Neural cell (in vitro differentiated cells): ENCODE measurements at regions not wholly inside any gene's neighbourhood (a gene's known extent, or its start where the extent isn't known, plus 50 kb on each side); places are given as distances from the start of the nearest gene placed in this dataset.

Experiments used
- H2AFZ ChIP-seq: fragments of 200-600, 300-800 bp; sonication (generic), shearing (Covaris generic); 2 replicates; pipeline ENCODE4 v1.6.0; 2014; ENCODE audit warnings: low read depth, mild to moderate bottlenecking, antibody characterized with exemption, low read length, moderate library complexity
- H3F3A ChIP-seq: fragments of 200-600 bp; shearing (Covaris generic); 2 replicates; pipeline ENCODE4 v1.6.1; 2016; ENCODE audit warnings: mild to moderate bottlenecking, moderate library complexity, mixed read lengths, antibody characterized with exemption, low read length; ENCODE audit not compliant: insufficient read depth, poor library complexity, severe bottlenecking
- H3K27ac ChIP-seq: fragments of 200-600, 300-800 bp; sonication (generic), shearing (Covaris generic); 2 replicates; pipeline ENCODE4 v1.5.1; 2014; ENCODE audit warnings: mild to moderate bottlenecking, low read length, moderate library complexity
- H3K27me3 ChIP-seq: fragments of 300-800, 200-600 bp; sonication (generic), shearing (Covaris generic); 2 replicates; pipeline ENCODE4 v1.6.0; 2014; ENCODE audit warnings: mild to moderate bottlenecking, low read depth, low read length, moderate library complexity; ENCODE audit not compliant: insufficient read depth
- H3K36me3 ChIP-seq: fragments of 300-800, 200-600 bp; sonication (generic), shearing (Covaris generic); 2 replicates; pipeline ENCODE4 v1.5.1; 2014; ENCODE audit warnings: mild to moderate bottlenecking, antibody characterized with exemption, low read length, moderate library complexity; ENCODE audit not compliant: insufficient read depth
- H3K4me2 ChIP-seq: fragments of 300-800, 200-600 bp; sonication (generic), shearing (Covaris generic); 2 replicates; pipeline ENCODE4 v1.6.0; 2014; ENCODE audit warnings: mild to moderate bottlenecking, low read length
- H3K4me3 ChIP-seq: fragments of 300-800, 200-600 bp; sonication (generic), shearing (Covaris generic); 2 replicates; pipeline ENCODE4 v1.5.1; 2014; ENCODE audit warnings: mild to moderate bottlenecking, low read length, moderate library complexity
- H3K79me2 ChIP-seq: fragments of 200-600 bp; shearing (Covaris generic); replicated peaks from 2 replicates; pipeline ENCODE4 v1.6.0; 2014; ENCODE audit warnings: mild to moderate bottlenecking, low read length, moderate library complexity; ENCODE audit not compliant: insufficient read depth
- H3K9ac ChIP-seq: fragments of 300-800, 200-600 bp; sonication (generic), shearing (Covaris generic); 2 replicates; pipeline ENCODE4 v1.6.1; 2016; ENCODE audit warnings: mild to moderate bottlenecking, low read length, mixed read lengths
- H3K9me2 ChIP-seq: fragments of 200-600 bp; shearing (Covaris generic); 2 replicates; pipeline ENCODE4 v1.6.1; 2016; ENCODE audit warnings: mild to moderate bottlenecking, low read length, mixed read lengths; ENCODE audit not compliant: insufficient read depth
- H3K9me3 ChIP-seq: fragments of 200-600, 300-800 bp; sonication (generic), shearing (Covaris generic); 2 replicates; pipeline ENCODE4 v1.6.1; 2016; ENCODE audit warnings: mild to moderate bottlenecking, mixed run types, low read length, moderate library complexity, mixed read lengths
- H4K20me1 ChIP-seq: fragments of 200-600 bp; shearing (Covaris generic); 2 replicates; pipeline ENCODE4 v1.6.1; 2016; ENCODE audit warnings: mild to moderate bottlenecking, mixed run types; ENCODE audit not compliant: insufficient read depth
- CTCF ChIP-seq: fragments of 450-650 bp; IDR thresholded peaks from 2 replicates; pipeline ENCODE4 v1.5.1; 2014; ENCODE audit warnings: antibody characterized with exemption, mild to moderate bottlenecking, moderate library complexity; ENCODE audit not compliant: poor library complexity, severe bottlenecking
- MXI1 ChIP-seq: fragments of 450-650 bp; conservative IDR thresholded peaks from 2 replicates; pipeline ENCODE4 v1.6.1; 2014; ENCODE audit warnings: antibody characterized with exemption, mild to moderate bottlenecking; ENCODE audit not compliant: poor library complexity, severe bottlenecking
- POLR2AphosphoS5 ChIP-seq: IDR thresholded peaks from 2 replicates; pipeline ENCODE4 v1.6.1; 2012
- RAD21 ChIP-seq: fragments of 450-650 bp; conservative IDR thresholded peaks from 2 replicates; pipeline ENCODE4 v1.6.1; 2014; ENCODE audit warnings: antibody characterized with exemption, mild to moderate bottlenecking, moderate library complexity
- REST ChIP-seq: IDR thresholded peaks from 2 replicates; pipeline ENCODE4 v1.6.1; 2012; ENCODE audit warnings: borderline replicate concordance
- TAF1 ChIP-seq: IDR thresholded peaks from 2 replicates; pipeline ENCODE4 v1.6.1; 2012; ENCODE audit warnings: low read depth

- no peak for TF ChIP-seq REST
- no peak for TF ChIP-seq TAF1
- no peak for TF ChIP-seq CTCF
- Histone ChIP-seq H3K27ac (no peak overlapping the region), H3K4me3 (no peak overlapping the region), H3K79me2 (no peaks in the 10 kb centered on the region), H4K20me1 (no peaks in the 10 kb centered on the region), H3K9me3 (no peaks in the 10 kb centered on the region), H3K9me2 (no peaks in the 10 kb centered on the region), H3K4me2 (no peak overlapping the region), H3K9ac (no peak overlapping the region), H3K36me3 (no peaks in the 10 kb centered on the region), H3F3A (no peaks in the 10 kb centered on the region), H2AFZ (no peak overlapping the region), H3K27me3 (no peaks in the 10 kb centered on the region)
Measured at GRCh38 chr4:134470544-134470943, 269.0 kb upstream of the PABPC4L start.

- Histone ChIP-seq H3K9me3 (no peaks in the 10 kb centered on the region), H3K4me3 (no peak overlapping the region), H3K4me2 (no peak overlapping the region), H2AFZ (no peak overlapping the region), H3F3A (no peaks in the 10 kb centered on the region), H3K36me3 (no peaks in the 10 kb centered on the region), H3K27ac (no peak overlapping the region), H4K20me1 (no peaks in the 10 kb centered on the region), H3K9me2 (no peaks in the 10 kb centered on the region), H3K27me3 (no peaks in the 10 kb centered on the region), H3K79me2 (no peaks in the 10 kb centered on the region), H3K9ac (no peak overlapping the region)
- TF ChIP-seq RAD21 (no peak), TAF1 (no peak), MXI1 (no peak), REST (no peak), POLR2AphosphoS5 (no peak)
Measured at GRCh38 chr4:134465417-134465816, 263.8 kb upstream of the PABPC4L start.
